Hepatocyte (in vitro differentiated cells): ENCODE measurements at regions not wholly inside any gene's neighbourhood (a gene's known extent, or its start where the extent isn't known, plus 50 kb on each side); places are given as distances from the start of the nearest gene placed in this dataset.

Source experiments
- EZH2 ChIP-seq: fragments of 200-600 bp; sonication (generic); IDR thresholded peaks from 2 replicates; pipeline ENCODE4 v1.6.1; 2016; ENCODE audit warnings: antibody characterized with exemption, mild to moderate bottlenecking, borderline replicate concordance
- TF ChIP-seq, protein P1 (sequence below): fragments of 200-600 bp; sonication (generic); IDR thresholded peaks from 2 replicates; pipeline ENCODE4 v1.5.1; 2016; ENCODE audit warnings: antibody characterized with exemption, mild to moderate bottlenecking; ENCODE audit not compliant: poor library complexity

DNA sequence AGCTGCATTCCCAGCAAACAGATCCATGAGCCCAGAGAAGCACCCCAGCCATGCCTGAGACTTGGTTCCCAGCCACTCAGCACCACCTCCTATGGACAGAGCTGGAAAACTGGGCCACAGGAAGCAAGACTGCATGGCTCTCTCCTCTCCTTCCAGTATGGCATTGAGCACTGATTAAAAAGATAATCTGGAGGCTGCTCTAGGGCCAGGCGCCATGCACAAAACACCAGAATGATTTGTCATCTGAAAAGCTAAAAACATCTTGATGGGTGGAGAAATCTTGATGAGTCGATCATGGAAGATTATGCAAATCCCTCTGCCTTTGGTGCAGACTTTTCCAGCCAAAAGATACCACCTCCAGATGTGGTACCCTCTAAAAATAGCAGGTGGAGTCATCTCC is 62.7 kb upstream of the MRPS22 start:
- TF ChIP-seq, protein P1, sequence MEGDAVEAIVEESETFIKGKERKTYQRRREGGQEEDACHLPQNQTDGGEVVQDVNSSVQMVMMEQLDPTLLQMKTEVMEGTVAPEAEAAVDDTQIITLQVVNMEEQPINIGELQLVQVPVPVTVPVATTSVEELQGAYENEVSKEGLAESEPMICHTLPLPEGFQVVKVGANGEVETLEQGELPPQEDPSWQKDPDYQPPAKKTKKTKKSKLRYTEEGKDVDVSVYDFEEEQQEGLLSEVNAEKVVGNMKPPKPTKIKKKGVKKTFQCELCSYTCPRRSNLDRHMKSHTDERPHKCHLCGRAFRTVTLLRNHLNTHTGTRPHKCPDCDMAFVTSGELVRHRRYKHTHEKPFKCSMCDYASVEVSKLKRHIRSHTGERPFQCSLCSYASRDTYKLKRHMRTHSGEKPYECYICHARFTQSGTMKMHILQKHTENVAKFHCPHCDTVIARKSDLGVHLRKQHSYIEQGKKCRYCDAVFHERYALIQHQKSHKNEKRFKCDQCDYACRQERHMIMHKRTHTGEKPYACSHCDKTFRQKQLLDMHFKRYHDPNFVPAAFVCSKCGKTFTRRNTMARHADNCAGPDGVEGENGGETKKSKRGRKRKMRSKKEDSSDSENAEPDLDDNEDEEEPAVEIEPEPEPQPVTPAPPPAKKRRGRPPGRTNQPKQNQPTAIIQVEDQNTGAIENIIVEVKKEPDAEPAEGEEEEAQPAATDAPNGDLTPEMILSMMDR, result no peak
- no peak for TF ChIP-seq EZH2
